T-helper 1 cell treated with Interleukin-12 subunit alpha and Interleukin-12 subunit beta and Interleukin-4 antibody, amounts not matched to agents 30 ng/mL and 1 ng/mL, for 36 hours (primary cell): ENCODE measurements at regions not wholly inside any gene's neighbourhood (a gene's known extent, or its start where the extent isn't known, plus 50 kb on each side); places are given as distances from the start of the nearest gene placed in this dataset.

Experiments
- intact Hi-C: fragments of 100-400 bp; cut with micrococcal nuclease; formaldehyde crosslinking; loops from one replicate; pipeline ENCODE4 v1.15.1; 2024

GRCh38 chr20:11651647-11652046 lies 266.0 kb upstream of the BTBD3 start:
- intact Hi-C loops: no loop called here

DNA sequence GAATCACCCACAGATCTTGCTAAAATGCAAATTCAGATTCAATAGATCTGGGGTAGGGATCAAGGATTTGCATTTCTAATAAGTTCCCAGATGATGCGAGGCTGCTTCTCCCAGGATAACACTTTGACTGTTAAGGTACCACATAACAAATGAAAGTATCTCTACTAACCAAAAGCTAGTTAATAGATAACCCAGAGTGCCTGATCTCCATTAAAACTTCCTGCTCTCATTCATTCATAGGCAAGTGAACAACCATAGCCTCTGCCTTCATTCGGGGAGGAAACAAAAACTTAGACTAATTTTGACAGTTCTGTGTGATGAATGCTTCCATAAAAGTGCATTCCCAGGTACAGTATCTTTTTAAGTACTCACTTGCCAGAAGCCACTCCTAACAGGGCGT lies 265.6 kb upstream of the BTBD3 start:
- intact Hi-C loops: no loop called here

DNA sequence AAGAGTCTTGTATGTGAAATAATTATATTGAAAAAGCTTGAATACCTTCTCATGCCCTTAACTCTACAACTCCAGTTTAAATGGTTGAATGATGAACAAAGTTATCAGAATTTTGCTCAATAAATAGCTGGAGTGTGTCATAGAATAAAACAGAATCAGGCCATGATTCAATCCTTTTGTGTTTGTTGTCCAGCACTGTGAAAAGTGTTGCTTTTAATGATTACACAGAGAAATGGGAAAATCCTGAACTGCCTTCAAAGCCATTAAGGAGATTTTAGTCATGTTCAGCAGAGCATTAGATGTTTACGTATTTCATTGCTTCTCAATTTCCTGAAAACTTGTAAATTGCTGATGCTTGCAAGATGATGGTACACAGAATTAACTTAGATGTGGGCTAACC lies 262.9 kb upstream of the BTBD3 start:
- intact Hi-C loops: no loop called here

- intact Hi-C loops: no loop called here
These were observed 257.0 kb upstream of the BTBD3 start for GRCh38 chr20:11660673-11661072.

GRCh38 chr20:11671015-11671511 lies 246.6 kb upstream of the BTBD3 start:
- intact Hi-C loops: no loop called here

GRCh38 chr20:11672959-11673358 lies 244.7 kb upstream of the BTBD3 start:
- intact Hi-C loops: no loop called here

GRCh38 chr20:11675920-11676629 lies 241.6 kb upstream of the BTBD3 start:
- intact Hi-C loops: no loop called here

GRCh38 chr20:11676630-11677287 lies 240.9 kb upstream of the BTBD3 start:
- intact Hi-C loops: no loop called here

GRCh38 chr20:11677428-11677827 lies 240.3 kb upstream of the BTBD3 start:
- intact Hi-C loops: no loop called here

GRCh38 chr20:11677836-11678235 lies 239.9 kb upstream of the BTBD3 start:
- intact Hi-C loops: no loop called here

GRCh38 chr20:11682285-11682684 lies 235.4 kb upstream of the BTBD3 start:
- intact Hi-C loops: no loop called here

DNA sequence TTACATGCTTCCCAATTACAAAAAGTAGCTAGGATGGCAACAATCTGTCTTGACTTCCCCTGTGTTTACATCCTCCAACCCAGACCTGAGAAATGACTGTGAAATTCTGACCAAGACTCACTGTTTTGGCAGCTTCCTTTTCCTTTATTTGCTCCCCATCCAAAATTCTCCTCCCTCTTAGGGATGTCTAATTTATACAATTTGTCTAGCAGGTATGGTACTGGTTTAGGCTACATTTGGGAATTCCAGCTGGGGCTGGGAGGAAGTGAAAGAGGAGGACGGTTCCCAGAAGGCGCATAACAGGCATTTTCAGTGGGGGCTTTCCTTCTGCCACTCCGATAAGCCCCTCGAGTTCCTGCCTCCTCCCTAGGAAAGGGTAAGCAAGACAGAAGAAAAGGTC lies 231.5 kb upstream of the BTBD3 start:
- intact Hi-C loops: no loop called here

DNA sequence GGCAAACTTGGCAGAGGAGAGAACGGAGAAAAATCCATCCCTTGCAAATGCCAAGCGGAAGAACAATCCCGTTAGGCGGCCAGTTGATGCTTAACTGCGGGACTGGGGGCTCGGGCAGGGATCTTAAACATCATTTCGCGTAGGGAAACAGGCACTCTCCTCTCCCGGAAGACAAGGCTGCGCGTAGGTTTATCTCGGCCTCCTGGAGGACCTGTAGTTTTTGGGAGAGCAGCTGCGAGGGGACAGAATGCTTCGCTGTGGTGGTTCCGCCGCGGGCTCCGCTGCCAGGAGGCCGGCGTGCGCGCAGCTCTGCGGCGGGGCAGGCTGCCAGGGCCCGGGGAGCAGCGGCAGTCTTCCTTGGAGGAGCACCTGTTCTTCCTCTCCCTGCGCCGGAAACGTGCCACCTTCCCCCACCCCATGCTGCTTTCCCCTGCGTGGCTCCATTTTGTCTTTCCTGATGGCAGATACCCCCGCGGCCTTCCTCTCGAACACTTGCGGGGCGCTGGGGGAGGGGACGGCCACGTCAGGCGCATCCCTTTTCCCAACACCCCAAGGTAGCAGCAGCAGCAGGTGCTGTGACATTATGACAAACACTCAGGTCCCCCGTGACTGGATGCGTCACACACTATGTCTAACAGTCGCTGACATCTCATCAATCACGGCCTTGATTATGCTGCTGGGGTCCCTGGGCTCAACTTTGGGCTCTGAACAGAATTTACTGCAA lies 230.7 kb upstream of the BTBD3 start:
- intact Hi-C loops: no loop called here

GRCh38 chr20:11687546-11688292 lies 230.0 kb upstream of the BTBD3 start:
- intact Hi-C loops: no loop called here

DNA sequence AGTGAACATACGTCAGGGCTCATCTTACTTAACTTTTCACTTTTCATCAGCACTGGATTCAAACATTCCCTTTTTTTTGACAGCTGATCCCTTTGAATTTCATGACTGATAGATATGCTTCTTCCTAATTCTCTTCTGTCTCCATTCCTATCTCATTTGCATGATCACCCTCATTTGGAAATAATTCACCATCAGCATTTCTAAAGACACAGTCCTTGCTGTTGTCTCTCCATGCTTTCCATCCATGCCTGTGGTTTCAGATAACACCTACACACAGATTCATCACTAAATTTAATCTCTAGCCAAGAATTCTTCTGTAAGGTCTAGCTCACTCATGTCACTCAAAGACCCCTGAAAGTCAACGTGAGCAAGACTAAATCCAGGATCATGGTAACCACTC lies 228.4 kb upstream of the BTBD3 start:
- intact Hi-C loops: no loop called here

- intact Hi-C loops: no loop called here
These were observed 225.9 kb upstream of the BTBD3 start for GRCh38 chr20:11691766-11692165.

DNA sequence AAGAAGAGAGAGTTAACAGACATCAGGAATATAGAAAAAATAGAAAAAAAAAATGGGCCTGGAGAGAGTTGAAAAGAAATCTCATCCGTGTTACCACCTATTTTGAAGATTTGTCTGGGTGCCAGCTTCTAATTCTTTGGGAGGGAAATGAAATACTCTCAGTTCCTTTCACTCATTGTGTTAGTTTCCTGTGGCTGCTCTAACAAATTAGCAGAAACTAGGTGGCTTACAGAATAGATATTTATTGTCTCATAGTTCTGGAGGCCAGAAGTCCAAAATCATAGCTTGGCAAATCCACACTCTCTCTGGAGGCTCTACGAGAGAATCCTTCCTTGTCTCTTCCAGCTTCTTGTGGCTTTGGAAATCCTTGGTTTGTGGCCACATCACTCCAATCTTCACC lies 225.1 kb upstream of the BTBD3 start:
- intact Hi-C loops: no loop called here

GRCh38 chr20:11694467-11694866 lies 223.2 kb upstream of the BTBD3 start:
- intact Hi-C loops: no loop called here

GRCh38 chr20:11697055-11697454 lies 220.6 kb upstream of the BTBD3 start:
- intact Hi-C loops: no loop called here

DNA sequence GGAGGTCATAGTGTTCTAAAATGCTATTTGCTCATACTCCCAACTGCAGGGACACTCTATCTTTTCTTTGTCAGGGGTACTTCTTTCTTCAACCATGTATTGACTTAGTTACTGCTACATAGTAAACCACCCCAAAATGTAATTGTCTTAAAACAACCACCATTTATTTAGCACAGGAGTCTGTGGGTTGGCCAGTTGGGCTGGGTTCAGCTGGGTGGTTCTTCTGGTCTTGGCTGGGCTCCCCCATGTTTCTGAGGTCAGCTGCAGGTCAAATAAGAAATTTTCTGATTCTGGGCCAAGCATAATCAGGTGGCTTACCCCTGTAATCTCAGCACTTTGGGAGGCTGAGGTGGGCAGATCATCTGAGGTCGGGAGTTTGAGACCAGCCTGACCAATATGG lies 220.0 kb upstream of the BTBD3 start:
- intact Hi-C loops: no loop called here

DNA sequence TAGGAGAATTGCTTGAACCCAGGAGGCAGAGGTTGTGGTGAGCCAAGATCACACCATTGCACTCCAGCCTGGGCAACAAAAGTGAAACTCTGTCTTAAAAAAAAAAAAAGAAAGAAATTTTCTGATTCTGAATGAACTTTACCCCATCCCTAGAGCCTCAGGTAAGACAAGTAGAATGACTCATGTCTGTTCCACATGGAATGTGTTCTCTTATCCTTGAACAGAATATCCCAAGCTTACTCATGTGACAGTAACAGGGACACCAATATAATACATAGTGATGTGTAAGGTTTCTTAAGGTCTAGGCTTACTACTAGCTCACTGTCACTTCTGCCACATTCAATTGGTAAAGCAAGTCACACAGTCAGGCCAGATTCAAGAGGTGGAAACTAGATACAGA lies 219.6 kb upstream of the BTBD3 start:
- intact Hi-C loops: no loop called here

- intact Hi-C loops: no loop called here
These were observed 216.9 kb upstream of the BTBD3 start for GRCh38 chr20:11700831-11701230.
